H1 (cell line): ENCODE measurements at regions not wholly inside any gene's neighbourhood (a gene's known extent, or its start where the extent isn't known, plus 50 kb on each side); places are given as distances from the start of the nearest gene placed in this dataset.

Source experiments
- CTCF ChIA-PET: fragments of 300-600 bp; sonication (Branson Sonifier 250); formaldehyde crosslinking; loops from one replicate; lab custom pipeline; 2021; ENCODE audit not compliant: partially characterized antibody; lab: Charles Lee
- POLR2A ChIA-PET: fragments of 300-600 bp; sonication (Branson Sonifier 250); formaldehyde crosslinking; loops from one replicate; lab custom pipeline; 2021; ENCODE audit warnings: inconsistent platforms; ENCODE audit not compliant: partially characterized antibody; lab: Charles Lee
- DNase-seq, 2 experiments: peaks; one replicate each; pipeline versions ENCODE4 v3.0.0 to v3.0.0-alpha.2; 2010 to 2022; ENCODE audit warnings: low spot score in 2 of 2, low read depth in 1 of 2, mixed read lengths in 1 of 2
- FAIRE-seq: peaks from 2 replicates; lab custom pipeline; 2011; peaks lifted over from hg19 to GRCh38; lab: Jason Lieb, UNC
- H2AFZ ChIP-seq: 2 replicates; pipeline ENCODE4 v1.8.1; 2012; ENCODE audit warnings: low read length, inconsistent platforms
- H2AK5ac ChIP-seq: 2 replicates; pipeline ENCODE4 v1.6.1; 2013; ENCODE audit warnings: low read depth, low read length
- H2BK120ac ChIP-seq: replicated peaks from 2 replicates; pipeline ENCODE3; 2013; ENCODE audit warnings: low read depth, low read length, inconsistent platforms
- H2BK12ac ChIP-seq: 2 replicates; pipeline ENCODE4 v1.6.1; 2013; ENCODE audit warnings: low read depth, low read length
- H2BK15ac ChIP-seq: 2 replicates; pipeline ENCODE4 v1.6.1; 2013; ENCODE audit warnings: low read length
- H2BK20ac ChIP-seq: 2 replicates; pipeline ENCODE4 v1.6.1; 2013; ENCODE audit warnings: low read length
- H2BK5ac ChIP-seq: 2 replicates; pipeline ENCODE4 v1.6.1; 2013; ENCODE audit warnings: low read depth, low read length
- H3K14ac ChIP-seq: 2 replicates; pipeline ENCODE4 v1.6.1; 2013; ENCODE audit warnings: inconsistent platforms; ENCODE audit not compliant: insufficient read length
- H3K18ac ChIP-seq: 2 replicates; pipeline ENCODE4 v1.6.1; 2013; ENCODE audit warnings: low read length; ENCODE audit errors: extremely low read depth
- H3K23ac ChIP-seq: 2 replicates; pipeline ENCODE4 v1.6.1; 2013; ENCODE audit warnings: inconsistent platforms; ENCODE audit not compliant: insufficient read length
- H3K23me2 ChIP-seq: 2 replicates; pipeline ENCODE4 v1.6.1; 2013; ENCODE audit warnings: low read depth, low read length
- H3K27ac ChIP-seq: 2 replicates; pipeline ENCODE4 v1.6.1; 2011; ENCODE audit warnings: low read depth, low read length, inconsistent platforms
- H3K27me3 ChIP-seq, 4 experiments: replicated peaks in 1 of 4; 1 replicate in 1 of 4; 2 replicates in 3 of 4; pipeline versions ENCODE4 v1.6.1 to v1.8.1; 2011 to 2013; ENCODE audit warnings: low read length in 3 of 4, mild to moderate bottlenecking in 3 of 4, inconsistent platforms in 2 of 4, mixed read lengths in 2 of 4, moderate library complexity in 1 of 4; ENCODE audit not compliant: control insufficient read depth in 3 of 4, insufficient read depth in 3 of 4; ENCODE audit errors: extremely low read depth in 1 of 4
- H3K36me3 ChIP-seq, 4 experiments: 2 replicates each; pipeline versions ENCODE4 v1.6.1 to v1.8.1; 2011 to 2013; ENCODE audit warnings: mild to moderate bottlenecking in 4 of 4, low read length in 3 of 4, moderate library complexity in 2 of 4, control low read depth in 1 of 4, inconsistent platforms in 1 of 4; ENCODE audit not compliant: insufficient read depth in 4 of 4, control insufficient read depth in 2 of 4
- H3K4ac ChIP-seq: replicated peaks from 2 replicates; pipeline ENCODE3; 2013; ENCODE audit warnings: low read length, low read depth, mixed read lengths, inconsistent platforms; ENCODE audit not compliant: insufficient read length
- H3K4me1 ChIP-seq, 4 experiments: replicated peaks in 1 of 4; 1 replicate in 1 of 4; 2 replicates in 3 of 4; pipeline versions ENCODE4 v1.6.1 to v1.8.1; 2011 to 2013; ENCODE audit warnings: low read length in 3 of 4, inconsistent platforms in 2 of 4, mixed read lengths in 1 of 4; ENCODE audit not compliant: insufficient read depth in 4 of 4, control insufficient read depth in 3 of 4
- H3K4me2 ChIP-seq, 2 experiments: 2 replicates each; pipeline versions ENCODE4 v1.6.1 to v1.8.1; 2011 to 2013; ENCODE audit warnings: low read depth in 2 of 2, low read length in 2 of 2, control low read depth in 1 of 2, inconsistent platforms in 1 of 2, mild to moderate bottlenecking in 1 of 2; ENCODE audit not compliant: insufficient read depth in 1 of 2
- H3K4me3 ChIP-seq, 4 experiments: fragments of 200-600, 300-600 bp in 1 of 4; sonication (generic), shearing (Covaris generic), sonication (Bioruptor Twin) in 1 of 4; 2 replicates each; pipeline versions ENCODE4 v1.5.1 to v1.8.1; 2011 to 2016; ENCODE audit warnings: low read length in 4 of 4, low read depth in 3 of 4, control low read depth in 2 of 4, inconsistent platforms in 2 of 4, mild to moderate bottlenecking in 2 of 4, mixed read lengths in 1 of 4, moderate library complexity in 1 of 4; ENCODE audit not compliant: insufficient read depth in 2 of 4; ENCODE audit errors: extremely low read depth in 1 of 4
- H3K56ac ChIP-seq: replicated peaks from 2 replicates; pipeline ENCODE3; 2013; ENCODE audit warnings: low read depth, mild to moderate bottlenecking, mixed read lengths, low read length, inconsistent platforms; ENCODE audit not compliant: insufficient read length
- H3K79me1 ChIP-seq: 2 replicates; pipeline ENCODE4 v1.6.1; 2013; ENCODE audit warnings: low read depth, low read length, control low read depth
- H3K79me2 ChIP-seq, 2 experiments: 2 replicates each; pipeline versions ENCODE4 v1.6.1 to v1.8.1; 2012 to 2013; ENCODE audit warnings: low read length in 2 of 2, mild to moderate bottlenecking in 2 of 2, inconsistent platforms in 1 of 2; ENCODE audit not compliant: insufficient read depth in 2 of 2, control insufficient read depth in 1 of 2
- H3K9ac ChIP-seq, 4 experiments: replicated peaks in 1 of 4; 1 replicate in 1 of 4; 2 replicates in 3 of 4; pipeline versions ENCODE4 v1.6.1 to v1.8.1; 2011 to 2013; ENCODE audit warnings: low read depth in 3 of 4, low read length in 3 of 4, control low read depth in 2 of 4, mild to moderate bottlenecking in 2 of 4, moderate library complexity in 2 of 4, inconsistent platforms in 1 of 4; ENCODE audit errors: extremely low read depth in 1 of 4
- H3K9me3 ChIP-seq, 2 experiments: 2 replicates each; pipeline versions ENCODE4 v1.6.1 to v1.8.1; 2012 to 2013; ENCODE audit warnings: mild to moderate bottlenecking in 2 of 2, moderate library complexity in 2 of 2, control low read depth in 1 of 2, inconsistent platforms in 1 of 2, low read depth in 1 of 2, low read length in 1 of 2, mixed read lengths in 1 of 2; ENCODE audit not compliant: insufficient read depth in 2 of 2
- H4K20me1 ChIP-seq, 2 experiments: replicated peaks in 1 of 2; 2 replicates each; pipeline versions ENCODE3 to v1.8.1; 2011 to 2013; ENCODE audit warnings: inconsistent platforms in 2 of 2, low read length in 2 of 2, mild to moderate bottlenecking in 1 of 2; ENCODE audit not compliant: insufficient read depth in 2 of 2, control insufficient read depth in 1 of 2
- H4K5ac ChIP-seq: 2 replicates; pipeline ENCODE4 v1.6.1; 2013; ENCODE audit warnings: low read length, low read depth, mixed read lengths, inconsistent platforms; ENCODE audit not compliant: insufficient read length
- H4K8ac ChIP-seq: 2 replicates; pipeline ENCODE4 v1.8.0; 2013; ENCODE audit warnings: mild to moderate bottlenecking, moderate library complexity, low read length, inconsistent platforms; ENCODE audit not compliant: insufficient read depth; ENCODE audit errors: extremely low read depth
- H4K91ac ChIP-seq: replicated peaks from 2 replicates; pipeline ENCODE3; 2013; ENCODE audit warnings: low read length, mixed read lengths, inconsistent platforms; ENCODE audit not compliant: insufficient read length
- CBX5 ChIP-seq: fragments of 300-800, 300-1000 bp; sonication (generic); IDR thresholded peaks from 2 replicates; pipeline ENCODE4 v1.7.1; 2016; ENCODE audit warnings: antibody characterized with exemption, low read length, low read depth
- EZH2 ChIP-seq: fragments of 200-600 bp; sonication (generic); IDR thresholded peaks from 2 replicates; pipeline ENCODE4 v1.7.1; 2012; ENCODE audit warnings: low read depth, mild to moderate bottlenecking, moderate library complexity, low read length, inconsistent platforms; ENCODE audit not compliant: severe bottlenecking
- FOSL1 ChIP-seq: IDR thresholded peaks from 2 replicates; pipeline ENCODE4 v1.6.1; 2011; ENCODE audit warnings: mild to moderate bottlenecking, low read depth, low read length, moderate library complexity; ENCODE audit not compliant: insufficient read depth
- GABPA ChIP-seq: IDR thresholded peaks from 2 replicates; pipeline ENCODE4 v1.6.1; 2011; ENCODE audit warnings: mild to moderate bottlenecking, low read length, moderate library complexity, borderline replicate concordance; ENCODE audit not compliant: insufficient read depth
- JUND ChIP-seq: IDR thresholded peaks from 2 replicates; pipeline ENCODE4 v1.6.1; 2011; ENCODE audit warnings: mild to moderate bottlenecking, improper control_type of control experiment, low read length
- PHF8 ChIP-seq: fragments of 200-600 bp; sonication (generic); conservative IDR thresholded peaks from 2 replicates; pipeline ENCODE4 v1.7.1; 2012; ENCODE audit warnings: low read depth, mild to moderate bottlenecking, inconsistent platforms, low read length, moderate library complexity
- RFX5 ChIP-seq: IDR thresholded peaks from 2 replicates; pipeline ENCODE4 v1.6.1; 2011; ENCODE audit warnings: low read depth, low read length, improper control_type of control experiment, borderline replicate concordance
- RXRA ChIP-seq: IDR thresholded peaks from 2 replicates; pipeline ENCODE4 v1.6.1; 2011; ENCODE audit warnings: low read depth, mild to moderate bottlenecking, low read length, moderate library complexity; ENCODE audit not compliant: insufficient read depth
- SIX5 ChIP-seq: IDR thresholded peaks from 2 replicates; pipeline ENCODE4 v1.6.1; 2011; ENCODE audit warnings: mild to moderate bottlenecking, low read depth, low read length
- SP4 ChIP-seq: IDR thresholded peaks from 2 replicates; pipeline ENCODE4 v1.6.1; 2012; ENCODE audit warnings: low read length, inconsistent platforms
- TCF12 ChIP-seq: IDR thresholded peaks from 2 replicates; pipeline ENCODE4 v1.6.1; 2011; ENCODE audit warnings: low read depth, mild to moderate bottlenecking, low read length
- TF ChIP-seq, protein P1 (sequence below): IDR thresholded peaks from 2 replicates; pipeline ENCODE4 v1.6.1; 2011; ENCODE audit warnings: low read depth, mild to moderate bottlenecking, low read length; ENCODE audit not compliant: insufficient read depth

DNA sequence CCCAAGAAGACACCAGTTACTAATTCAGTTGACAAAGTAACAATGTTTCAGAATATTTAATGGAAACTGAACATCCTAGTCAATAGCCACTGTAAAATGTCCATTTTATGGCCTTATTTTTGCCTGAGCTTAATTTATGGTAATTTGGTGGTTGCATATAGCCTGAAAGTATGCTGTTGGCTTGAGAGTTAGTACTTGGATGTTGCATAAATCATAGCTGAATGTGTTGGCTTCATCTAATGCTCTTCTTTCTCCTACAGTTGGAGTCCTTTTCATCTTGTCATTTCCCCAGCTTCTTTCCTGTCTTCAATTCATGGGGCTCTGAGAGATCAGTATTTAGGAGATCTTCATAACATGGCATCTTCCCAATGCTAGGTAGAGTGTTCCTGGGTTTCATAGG is 164.6 kb downstream of the MAT2B start:
- Histone ChIP-seq H3K14ac (no peak overlapping the region), H3K4me3 (no peak overlapping the region), H3K4ac (no peak overlapping the region), H3K23me2 (no peaks in the 10 kb centered on the region), H4K20me1 (no peaks in the 10 kb centered on the region), H4K8ac (no peak overlapping the region), H3K9ac (no peak overlapping the region), H4K5ac (no peak overlapping the region), H3K79me2 (no peaks in the 10 kb centered on the region), H2BK120ac (no peak overlapping the region), H3K9me3 (no peaks in the 10 kb centered on the region), H2AK5ac (no peak overlapping the region), H4K91ac (no peak overlapping the region), H2AFZ (no peak overlapping the region), H3K79me1 (no peaks in the 10 kb centered on the region), H2BK15ac (no peak overlapping the region), H3K23ac (no peak overlapping the region), H3K4me2 (no peak overlapping the region), H3K4me1 (no peaks in the 10 kb centered on the region), H3K36me3 (no peaks in the 10 kb centered on the region), H3K27ac (no peak overlapping the region), H3K18ac (no peak overlapping the region), H2BK12ac (no peak overlapping the region), H3K27me3 (no peaks in the 10 kb centered on the region), H2BK5ac (no peak overlapping the region), H2BK20ac (no peak overlapping the region), H3K56ac (no peak overlapping the region)
- CTCF ChIA-PET = interaction anchor here (0.5 kb wide), 1 partner anchor 154 kb away, joined by 3 read pairs; no protein-coding TSS in a partner anchor
- POLR2A ChIA-PET = no interaction called here
- FAIRE-seq (no peak), DNase-seq (no peak)
- no peak for TF ChIP-seq EZH2
- TF ChIP-seq JUND = no peak
- TF ChIP-seq PHF8 = no peak
- TF ChIP-seq TCF12 = no peak
- TF ChIP-seq, protein P1, sequence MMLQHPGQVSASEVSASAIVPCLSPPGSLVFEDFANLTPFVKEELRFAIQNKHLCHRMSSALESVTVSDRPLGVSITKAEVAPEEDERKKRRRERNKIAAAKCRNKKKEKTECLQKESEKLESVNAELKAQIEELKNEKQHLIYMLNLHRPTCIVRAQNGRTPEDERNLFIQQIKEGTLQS = no peak
- no peak for TF ChIP-seq RFX5
- TF ChIP-seq RXRA = no peak
- TF ChIP-seq SP4 = no peak
- TF ChIP-seq SIX5 = no peak
- TF ChIP-seq CBX5 = no peak
- no peak for TF ChIP-seq GABPA
- no peak for TF ChIP-seq FOSL1
